ENCODE measurements at regions not wholly inside any gene's neighbourhood (a gene's known extent, or its start where the extent isn't known, plus 50 kb on each side); places are given as distances from the start of the nearest gene placed in this dataset.
A peak's percentile ranks its signal among the peaks of the same experiment; 100 is the strongest.

DNA sequence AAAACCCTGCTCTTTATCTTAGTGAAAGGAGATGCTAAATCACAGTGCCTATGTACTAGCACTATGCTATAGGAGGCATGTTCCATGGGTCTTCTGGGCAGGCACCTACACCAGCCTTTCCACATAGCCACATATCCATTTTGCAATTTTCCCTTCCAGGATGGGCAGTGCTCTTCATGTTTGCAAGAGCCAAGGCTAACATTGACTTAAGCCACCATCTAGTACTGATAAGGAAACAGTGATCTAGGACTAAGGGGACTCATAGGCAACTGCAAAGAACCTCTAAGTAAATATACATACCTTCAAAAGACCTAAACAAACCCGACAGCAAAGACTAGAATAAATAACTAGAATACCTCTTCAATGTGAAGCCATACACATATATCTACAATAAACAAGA lies 919.7 kb upstream of the GYPC start:
- Histone ChIP-seq H2AFZ (ENCODE audit: low read length) (no peak overlapping the region), H3F3A (ENCODE audit: low read depth) (no peaks in the 10 kb centered on the region), H3K27me3 (ENCODE audit: insufficient read depth, low read length, poor library complexity, severe bottlenecking) (no peaks in the 10 kb centered on the region), H4K20me1 (ENCODE audit: insufficient read depth, low read length, poor library complexity, severe bottlenecking) (no peaks in the 10 kb centered on the region), H3K36me3 (ENCODE audit: insufficient read depth, low read length) (no peaks in the 10 kb centered on the region), H3K4me2 (ENCODE audit: low read depth, low read length, poor library complexity, severe bottlenecking) (no peak overlapping the region), H3K9me3 (ENCODE audit: insufficient read depth, low read depth, low read length) (no peaks in the 10 kb centered on the region), H3K79me2 (ENCODE audit: insufficient read depth, low read length) (no peaks in the 10 kb centered on the region), H3K9me2 (replicated peaks; ENCODE audit: low read depth, low read length) (no peaks in the 10 kb centered on the region), H3K9ac (ENCODE audit: low read depth, low read length, poor library complexity, severe bottlenecking) (no peak overlapping the region), H3K4me1 (ENCODE audit: insufficient read depth, low read length, poor library complexity, severe bottlenecking) (no peaks in the 10 kb centered on the region), H3K4me3 (ENCODE audit: low read length, poor library complexity, severe bottlenecking) (no peak overlapping the region)
- TF ChIP-seq, protein P1, sequence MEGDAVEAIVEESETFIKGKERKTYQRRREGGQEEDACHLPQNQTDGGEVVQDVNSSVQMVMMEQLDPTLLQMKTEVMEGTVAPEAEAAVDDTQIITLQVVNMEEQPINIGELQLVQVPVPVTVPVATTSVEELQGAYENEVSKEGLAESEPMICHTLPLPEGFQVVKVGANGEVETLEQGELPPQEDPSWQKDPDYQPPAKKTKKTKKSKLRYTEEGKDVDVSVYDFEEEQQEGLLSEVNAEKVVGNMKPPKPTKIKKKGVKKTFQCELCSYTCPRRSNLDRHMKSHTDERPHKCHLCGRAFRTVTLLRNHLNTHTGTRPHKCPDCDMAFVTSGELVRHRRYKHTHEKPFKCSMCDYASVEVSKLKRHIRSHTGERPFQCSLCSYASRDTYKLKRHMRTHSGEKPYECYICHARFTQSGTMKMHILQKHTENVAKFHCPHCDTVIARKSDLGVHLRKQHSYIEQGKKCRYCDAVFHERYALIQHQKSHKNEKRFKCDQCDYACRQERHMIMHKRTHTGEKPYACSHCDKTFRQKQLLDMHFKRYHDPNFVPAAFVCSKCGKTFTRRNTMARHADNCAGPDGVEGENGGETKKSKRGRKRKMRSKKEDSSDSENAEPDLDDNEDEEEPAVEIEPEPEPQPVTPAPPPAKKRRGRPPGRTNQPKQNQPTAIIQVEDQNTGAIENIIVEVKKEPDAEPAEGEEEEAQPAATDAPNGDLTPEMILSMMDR (conservative IDR thresholded peaks at IDR 0.05; ENCODE audit: low read length), result no peak
- no peak for TF ChIP-seq EZH2phosphoT487 (IDR thresholded peaks at IDR 0.05; ENCODE audit: borderline replicate concordance)

DNA sequence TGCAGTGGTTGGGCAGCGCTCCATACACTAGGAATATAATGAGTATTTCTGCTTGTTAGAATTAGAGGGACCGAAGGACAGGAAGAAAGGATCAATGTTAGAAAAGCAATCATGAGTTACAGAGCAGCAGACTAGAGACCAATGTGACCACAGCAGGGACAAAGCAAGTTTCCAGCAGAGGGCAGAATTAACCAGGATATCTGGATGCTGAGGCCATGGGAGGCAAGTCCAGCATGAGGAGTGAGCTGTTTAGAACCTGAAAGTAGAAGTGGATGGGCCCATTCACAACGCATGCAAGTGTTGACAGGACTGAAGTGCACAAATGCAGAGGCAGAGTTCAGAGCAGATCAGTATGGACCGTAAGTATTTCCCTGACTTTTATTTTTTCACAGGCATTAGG lies 910.4 kb upstream of the GYPC start:
- Histone ChIP-seq H3K4me2 (ENCODE audit: low read depth, low read length, poor library complexity, severe bottlenecking) (no peak overlapping the region), H3K9ac (ENCODE audit: low read depth, low read length, poor library complexity, severe bottlenecking) (no peak overlapping the region), H3K79me2 (ENCODE audit: insufficient read depth, low read length) (no peaks in the 10 kb centered on the region), H3K27me3 (ENCODE audit: insufficient read depth, low read length, poor library complexity, severe bottlenecking) (no peaks in the 10 kb centered on the region), H3K4me1 (ENCODE audit: insufficient read depth, low read length, poor library complexity, severe bottlenecking) (no peaks in the 10 kb centered on the region), H3K36me3 (ENCODE audit: insufficient read depth, low read length) (no peaks in the 10 kb centered on the region), H3K9me3 (ENCODE audit: insufficient read depth, low read depth, low read length) (no peaks in the 10 kb centered on the region), H3F3A (ENCODE audit: low read depth) (no peaks in the 10 kb centered on the region), H4K20me1 (ENCODE audit: insufficient read depth, low read length, poor library complexity, severe bottlenecking) (no peaks in the 10 kb centered on the region), H3K4me3 (ENCODE audit: low read length, poor library complexity, severe bottlenecking) (no peak overlapping the region), H3K9me2 (replicated peaks; ENCODE audit: low read depth, low read length) (no peaks in the 10 kb centered on the region), H2AFZ (ENCODE audit: low read length) (no peak overlapping the region)
- TF ChIP-seq EZH2phosphoT487 (IDR thresholded peaks at IDR 0.05; ENCODE audit: borderline replicate concordance), result no peak
- TF ChIP-seq, protein P1 (conservative IDR thresholded peaks at IDR 0.05; ENCODE audit: low read length), result peak; percentile 31; the same call in 1 of the 2 replicates

DNA sequence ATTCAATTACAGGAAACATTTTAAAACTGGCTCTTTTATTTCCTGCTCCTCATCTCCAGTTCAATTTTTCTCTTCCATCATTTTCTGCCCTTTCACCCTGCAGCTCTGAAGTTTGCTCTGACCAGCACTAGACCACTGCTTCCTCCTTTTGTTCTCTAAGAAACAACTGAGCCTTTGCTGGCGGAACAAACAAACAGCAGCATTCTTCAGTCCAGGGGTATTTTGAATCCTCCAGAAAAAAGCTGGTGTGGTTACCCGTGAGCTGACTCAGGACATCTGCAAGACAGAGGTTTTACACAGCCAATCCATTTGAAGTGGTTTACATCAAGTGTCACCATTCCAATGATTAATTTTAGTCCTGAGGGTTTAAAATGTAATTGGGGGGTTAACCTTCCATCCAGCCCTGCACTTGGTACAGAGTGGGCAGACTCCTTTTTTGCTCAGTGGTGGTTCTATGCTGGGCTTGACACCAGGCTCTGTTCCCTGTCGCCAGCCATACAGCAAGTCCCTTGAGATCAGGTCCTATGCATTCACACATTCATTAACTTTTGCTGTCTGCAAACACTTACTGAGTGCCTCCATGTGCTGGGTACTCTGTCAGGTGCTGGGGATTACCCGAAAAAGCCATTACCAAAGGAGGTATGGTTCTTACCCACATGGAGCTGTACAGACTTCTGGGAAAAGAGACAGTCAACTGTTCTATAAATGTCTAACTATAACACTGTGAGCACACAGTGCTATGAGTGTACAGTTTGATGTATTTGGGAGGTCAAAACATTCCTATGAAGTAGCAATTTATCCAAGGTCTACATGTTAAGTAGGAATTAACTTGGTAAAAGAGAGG lies 909.4 kb upstream of the GYPC start:
- Histone ChIP-seq H3K9ac (ENCODE audit: low read depth, low read length, poor library complexity, severe bottlenecking) (no peak overlapping the region), H2AFZ (ENCODE audit: low read length) (no peak overlapping the region), H3K36me3 (ENCODE audit: insufficient read depth, low read length) (no peaks in the 10 kb centered on the region), H3K4me2 (ENCODE audit: low read depth, low read length, poor library complexity, severe bottlenecking) (no peak overlapping the region), H3F3A (ENCODE audit: low read depth) (no peaks in the 10 kb centered on the region), H3K79me2 (ENCODE audit: insufficient read depth, low read length) (no peaks in the 10 kb centered on the region), H4K20me1 (ENCODE audit: insufficient read depth, low read length, poor library complexity, severe bottlenecking) (no peaks in the 10 kb centered on the region), H3K9me2 (replicated peaks; ENCODE audit: low read depth, low read length) (no peaks in the 10 kb centered on the region), H3K27me3 (ENCODE audit: insufficient read depth, low read length, poor library complexity, severe bottlenecking) (no peaks in the 10 kb centered on the region), H3K9me3 (ENCODE audit: insufficient read depth, low read depth, low read length) (no peaks in the 10 kb centered on the region), H3K4me3 (ENCODE audit: low read length, poor library complexity, severe bottlenecking) (no peak overlapping the region), H3K4me1 (ENCODE audit: insufficient read depth, low read length, poor library complexity, severe bottlenecking) (no peaks in the 10 kb centered on the region)
- TF ChIP-seq, protein P1 (conservative IDR thresholded peaks at IDR 0.05; ENCODE audit: low read length), result no peak
- no peak for TF ChIP-seq EZH2phosphoT487 (IDR thresholded peaks at IDR 0.05; ENCODE audit: borderline replicate concordance)

Data from Loucy (cell line).